ENCODE measurements at regions not wholly inside any gene's neighbourhood (a gene's known extent, or its start where the extent isn't known, plus 50 kb on each side); places are given as distances from the start of the nearest gene placed in this dataset.

DNA sequence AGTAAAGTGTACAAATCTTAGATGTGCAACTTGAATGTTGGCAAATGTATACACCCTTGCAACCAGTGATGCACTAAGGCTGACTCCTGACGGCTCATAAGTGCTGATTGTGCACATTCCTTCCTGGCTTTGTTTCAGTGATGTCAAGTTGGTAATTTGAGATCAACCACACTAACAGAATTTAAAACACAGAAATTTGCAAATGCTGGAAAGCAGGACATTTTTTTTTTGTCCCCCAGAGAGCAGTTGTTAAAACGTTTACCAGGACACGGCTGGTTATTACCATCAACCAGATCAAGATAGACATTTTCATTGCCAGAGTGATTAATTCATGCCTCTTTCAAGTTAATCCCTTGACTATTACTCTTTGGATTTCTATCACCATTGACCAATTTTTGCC lies 735.6 kb downstream of the RFPL4B start:
- no peak for DNase-seq (ENCODE audit: low read depth in 2 of 2)

GRCh38 chr6:113083947-113084346 lies 736.8 kb downstream of the RFPL4B start:
- no peak for DNase-seq (ENCODE audit: low read depth in 2 of 2)

DNA sequence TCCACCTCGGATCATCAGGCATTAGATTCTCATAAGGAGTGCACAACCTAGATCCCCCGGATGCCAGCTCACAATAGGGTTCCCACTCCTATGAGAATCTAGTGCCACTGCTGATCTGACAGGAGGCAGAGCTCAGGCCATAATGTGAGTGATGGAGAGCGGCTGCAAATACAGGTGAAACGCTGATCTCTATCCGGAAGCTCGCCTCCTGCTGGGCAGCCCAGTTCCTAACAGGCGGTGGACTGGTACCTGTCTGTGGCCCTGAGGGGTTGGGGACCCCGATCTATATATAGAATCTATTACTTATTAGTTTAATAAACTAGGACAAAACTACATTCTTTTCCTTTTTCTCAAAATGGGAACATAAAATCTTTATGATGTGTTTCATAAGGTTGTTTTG lies 741.9 kb downstream of the RFPL4B start:
- no peak for DNase-seq (ENCODE audit: low read depth in 2 of 2)

- no peak for DNase-seq (ENCODE audit: low read depth in 2 of 2)
Observed at GRCh38 chr6:113092795-113093194, 745.7 kb downstream of the RFPL4B start.

DNA sequence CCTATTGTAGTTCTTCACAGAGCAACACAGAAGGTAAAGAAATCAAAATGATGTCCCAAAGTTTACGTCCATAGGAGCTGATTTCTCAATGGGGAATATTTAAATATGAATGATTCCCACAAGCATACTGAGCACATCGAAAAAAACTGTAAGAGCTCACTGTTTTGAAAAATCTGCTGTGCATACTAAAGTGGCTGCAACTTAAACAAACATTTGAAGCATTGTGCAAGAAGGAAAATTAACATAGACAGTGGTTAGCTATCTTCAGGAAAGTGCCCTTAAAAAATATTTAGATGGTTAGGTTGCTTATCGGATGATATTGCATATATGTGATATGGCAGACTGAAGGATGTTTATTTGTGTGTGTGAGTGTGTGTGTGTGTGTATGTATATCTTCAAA lies 747.6 kb downstream of the RFPL4B start:
- no peak for DNase-seq (ENCODE audit: low read depth in 2 of 2)

- no peak for DNase-seq (ENCODE audit: low read depth in 2 of 2)
Observed at GRCh38 chr6:113095841-113096240, 748.7 kb downstream of the RFPL4B start.

DNA sequence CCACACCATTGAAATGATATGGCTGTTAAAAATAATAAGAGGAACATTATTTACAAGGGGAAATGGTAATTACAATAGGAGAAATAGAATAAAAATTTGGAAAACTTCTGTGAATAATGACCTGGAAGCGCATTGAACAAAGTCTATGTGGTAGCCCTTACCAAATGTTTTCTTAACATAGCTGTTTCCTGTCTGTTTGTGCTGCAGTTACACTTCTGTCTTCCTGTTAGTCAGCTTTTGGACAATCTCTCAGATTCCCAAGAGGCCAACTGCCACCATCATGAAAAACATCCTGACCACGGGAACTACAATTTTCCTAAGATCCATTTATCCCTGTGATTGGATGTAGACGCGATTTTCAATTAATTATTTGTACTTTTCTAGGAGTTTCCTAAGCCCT lies 754.4 kb upstream of the MARCKS start:
- no peak for DNase-seq (ENCODE audit: low read depth in 2 of 2)

DNA sequence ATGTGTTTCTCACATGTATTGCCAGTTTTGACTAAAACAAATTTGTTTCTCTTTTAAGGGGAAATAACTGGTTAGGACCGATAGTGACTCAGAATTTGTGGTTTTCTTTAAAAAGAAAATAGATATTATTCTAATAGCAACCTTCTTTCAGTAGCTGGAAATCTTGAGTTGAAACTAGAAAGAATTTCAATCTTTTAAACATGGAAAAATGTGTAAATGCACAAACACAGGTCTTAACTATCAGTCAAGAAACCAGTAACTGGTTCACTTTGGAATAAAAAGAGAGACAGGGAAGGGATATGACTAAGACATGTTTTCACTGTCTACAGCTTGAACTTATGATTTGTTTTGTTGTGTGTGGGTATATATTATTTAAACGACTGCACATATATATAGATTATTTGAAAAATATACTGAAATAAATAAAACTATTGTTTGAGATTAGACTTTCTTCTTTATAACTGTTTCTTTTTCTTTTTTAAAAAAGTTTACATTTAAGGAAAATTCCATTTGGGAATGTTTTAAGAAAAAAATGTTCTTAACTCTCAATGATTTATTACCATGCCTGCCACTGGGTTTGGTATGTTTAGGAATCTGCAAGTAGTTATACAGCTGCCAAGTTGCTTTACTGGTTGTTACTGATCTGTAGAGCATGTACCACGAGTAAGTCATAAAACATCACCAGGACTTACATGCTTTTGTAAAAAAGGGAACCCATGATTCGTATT lies 753.3 kb upstream of the MARCKS start:
- DNase-seq (ENCODE audit: low read depth in 2 of 2) = no peak

- no peak for DNase-seq (ENCODE audit: low read depth in 2 of 2)
Observed at GRCh38 chr6:113104541-113104940, 752.6 kb upstream of the MARCKS start.

DNA sequence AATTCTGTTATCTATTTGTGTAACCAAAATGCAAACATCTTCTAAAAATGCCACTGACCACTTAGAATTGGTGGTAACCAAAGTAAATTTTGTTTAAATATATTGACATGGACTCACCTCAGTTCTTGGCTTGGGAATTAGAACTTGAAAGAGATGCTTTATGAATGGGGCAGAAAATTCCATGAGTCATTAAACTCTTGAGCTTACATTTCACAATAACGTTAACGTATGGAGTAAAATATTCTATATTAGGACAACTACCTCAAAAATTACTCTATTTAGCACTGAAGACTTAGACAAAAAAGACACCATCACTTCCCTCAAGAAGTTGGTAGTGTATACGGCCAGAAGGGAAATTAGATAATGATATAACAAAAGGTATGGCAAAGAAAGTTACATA lies 752.2 kb upstream of the MARCKS start:
- no peak for DNase-seq (ENCODE audit: low read depth in 2 of 2)

DNA sequence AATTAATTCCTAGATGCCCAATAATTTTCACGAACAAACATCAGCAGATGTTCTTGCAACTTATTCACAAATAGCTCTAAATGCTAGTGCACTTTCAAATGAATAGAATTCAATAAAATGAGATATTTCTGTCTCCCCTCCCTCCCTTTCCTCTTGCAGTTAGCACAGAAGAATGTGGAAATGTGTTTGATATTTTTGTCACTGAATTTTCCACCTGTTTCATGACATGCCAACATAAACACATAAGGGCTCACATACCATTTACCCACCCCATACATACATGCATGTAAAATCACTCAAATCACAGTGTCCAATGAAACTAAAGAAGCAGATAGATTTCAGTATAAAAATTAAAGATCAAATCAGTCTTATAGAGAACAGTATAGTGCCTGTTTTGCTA lies 746.9 kb upstream of the MARCKS start:
- DNase-seq (ENCODE audit: low read depth in 2 of 2) = no peak

DNA sequence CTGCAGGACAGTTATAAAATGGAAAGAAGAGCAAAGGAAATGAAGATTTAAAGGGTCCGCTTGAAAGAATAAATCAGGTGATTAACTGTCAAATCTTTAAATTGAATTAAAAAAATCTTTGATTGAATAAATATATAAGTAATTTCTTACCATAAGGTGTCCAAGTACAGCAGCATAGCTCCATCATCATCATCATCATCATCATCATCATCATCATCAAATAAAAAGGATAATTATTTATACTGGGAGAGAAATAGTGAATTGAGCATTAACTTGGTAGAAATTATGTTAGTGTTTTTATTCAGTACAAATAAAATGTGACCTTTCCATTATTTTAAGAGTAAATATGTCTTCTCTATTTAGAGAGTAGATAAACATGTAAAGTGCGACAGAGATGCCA lies 745.6 kb upstream of the MARCKS start:
- no peak for DNase-seq (ENCODE audit: low read depth in 2 of 2)

GRCh38 chr6:113112086-113112485 lies 745.1 kb upstream of the MARCKS start:
- DNase-seq (ENCODE audit: low read depth in 2 of 2) = no peak

GRCh38 chr6:113115196-113115595 lies 741.9 kb upstream of the MARCKS start:
- DNase-seq (ENCODE audit: low read depth in 2 of 2) = no peak

DNA sequence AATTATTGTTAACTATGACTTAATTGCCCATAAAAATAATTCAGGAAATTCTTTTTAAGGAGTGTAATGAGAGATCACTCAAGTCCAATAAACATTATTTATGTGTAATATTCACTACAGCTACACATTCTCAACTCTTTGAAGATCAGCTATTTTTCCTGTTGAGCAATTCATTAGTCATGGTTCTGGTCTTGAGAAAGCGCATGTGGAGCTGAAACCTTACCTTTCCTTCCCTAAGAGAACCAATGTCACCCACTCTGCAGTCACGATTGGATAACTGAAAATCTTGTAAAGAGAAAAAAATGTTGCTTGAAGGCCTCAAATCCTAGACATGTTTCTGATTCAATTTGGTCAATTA lies 736.9 kb upstream of the MARCKS start:
- DNase-seq (ENCODE audit: low read depth in 2 of 2) = no peak

GRCh38 chr6:113120582-113121285 lies 736.4 kb upstream of the MARCKS start:
- no peak for DNase-seq (ENCODE audit: low read depth in 2 of 2)

DNA sequence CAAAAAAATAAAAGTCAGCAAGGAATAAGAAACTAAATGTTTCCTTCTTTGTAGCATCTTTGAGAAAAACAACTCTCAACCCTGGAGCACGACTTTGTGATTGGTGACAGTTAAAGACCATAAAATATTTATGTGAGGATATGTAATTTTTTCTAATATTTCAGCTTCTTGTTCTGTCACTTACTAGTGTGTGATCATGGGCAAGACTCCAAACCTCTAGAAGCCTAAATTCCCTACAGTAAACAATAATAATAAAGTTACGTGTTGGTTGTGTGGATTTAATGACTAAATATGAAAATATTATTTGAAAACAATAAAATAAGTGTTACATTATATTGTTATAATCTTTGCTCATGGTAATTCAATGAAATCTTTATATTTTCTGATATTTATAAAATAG lies 735.6 kb upstream of the MARCKS start:
- DNase-seq (ENCODE audit: low read depth in 2 of 2) = no peak

DNA sequence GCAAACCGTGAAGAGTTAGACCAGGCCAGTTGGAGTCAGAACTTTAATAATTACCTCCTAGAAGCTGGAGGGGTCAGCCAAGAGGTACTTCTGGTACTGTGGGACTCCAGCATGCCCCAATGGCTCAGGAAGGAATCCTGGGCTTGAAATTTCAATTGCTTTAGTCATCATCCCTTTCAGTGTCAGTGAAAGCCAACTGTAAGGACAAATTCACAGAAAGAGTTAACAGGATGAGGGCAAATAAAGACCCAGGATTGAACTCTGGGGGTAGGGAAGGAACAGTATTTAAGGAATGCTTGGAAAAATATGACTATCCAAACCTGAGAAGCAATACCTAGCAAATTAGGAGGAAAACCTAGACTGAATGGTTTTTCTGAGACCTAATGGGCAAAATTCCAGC lies 735.1 kb upstream of the MARCKS start:
- no peak for DNase-seq (ENCODE audit: low read depth in 2 of 2)

GRCh38 chr6:113125626-113126025 lies 731.5 kb upstream of the MARCKS start:
- no peak for DNase-seq (ENCODE audit: low read depth in 2 of 2)

DNA sequence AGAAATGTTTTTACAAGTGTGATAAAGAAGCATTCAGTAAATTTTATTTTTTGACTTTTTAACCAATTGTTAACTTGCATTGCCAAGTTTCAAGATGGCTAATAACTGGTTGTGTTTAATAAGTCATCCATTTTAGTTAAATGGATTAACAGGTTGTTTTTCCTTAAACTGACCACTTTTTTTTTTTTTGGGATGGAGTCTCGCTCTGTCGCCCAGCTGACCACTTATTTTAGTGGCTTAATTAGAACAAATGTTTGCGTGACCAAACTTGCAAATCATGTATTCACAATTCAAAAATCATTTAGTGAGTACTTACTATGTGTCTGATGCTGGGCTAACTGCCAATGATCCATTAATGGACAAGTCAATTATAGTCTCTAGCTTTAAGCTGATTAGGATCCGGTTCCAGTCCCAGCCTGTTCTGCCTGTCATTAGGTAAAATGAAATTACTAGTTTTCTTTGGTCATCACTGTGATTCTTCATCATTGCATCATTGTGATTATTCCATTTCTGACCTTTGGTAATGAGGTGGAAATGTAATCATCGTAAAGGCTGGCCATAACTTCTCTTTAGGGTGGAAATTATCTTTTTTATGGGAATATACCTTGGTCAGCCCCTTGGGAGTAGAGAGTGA lies 729.2 kb upstream of the MARCKS start:
- DNase-seq (ENCODE audit: low read depth in 2 of 2) = no peak

- no peak for DNase-seq (ENCODE audit: low read depth in 2 of 2)
Observed at GRCh38 chr6:113128661-113129060, 728.5 kb upstream of the MARCKS start.

DNA sequence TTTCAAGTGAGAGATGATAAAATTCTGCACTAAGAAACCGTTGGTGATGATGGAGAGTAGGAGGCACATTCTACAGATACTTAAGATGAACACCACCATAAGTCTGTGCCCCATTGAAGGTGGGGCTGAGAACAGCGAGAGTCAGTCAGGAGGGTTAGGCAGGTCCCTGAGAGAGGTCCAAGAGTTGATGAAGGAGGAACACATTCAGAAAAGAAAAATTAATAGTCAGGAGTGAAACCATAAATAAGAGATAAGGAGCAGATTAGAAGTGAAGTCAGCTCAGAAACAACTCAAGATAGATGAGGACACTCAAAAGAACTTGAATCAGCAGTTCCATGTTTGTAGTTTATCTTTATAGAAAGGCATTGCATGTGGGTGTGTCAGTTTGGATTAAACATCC lies 727.2 kb upstream of the MARCKS start:
- no peak for DNase-seq (ENCODE audit: low read depth in 2 of 2)

- DNase-seq (ENCODE audit: low read depth in 2 of 2) = no peak
Observed at GRCh38 chr6:113137426-113137825, 719.7 kb upstream of the MARCKS start.

Data from stimulated activated CD8-positive, alpha-beta memory T cell treated with anti-CD3 and anti-CD28 coated beads, Interleukin-15, amount 100 ng/mL, for 48 hours (primary cell).